ENCODE measurements at regions not wholly inside any gene's neighbourhood (a gene's known extent, or its start where the extent isn't known, plus 50 kb on each side); places are given as distances from the start of the nearest gene placed in this dataset.

GRCh38 chr3:28971156-28971555, 309.7 kb upstream of the RBMS3 start (continued):
- TF ChIP-seq ZNF592 (IDR thresholded peaks at IDR 0.05) (no peak), ESRRA (IDR thresholded peaks at IDR 0.05; ENCODE audit: low read length) (no peak), JUND (IDR thresholded peaks at IDR 0.05; ENCODE audit: low read depth, low read length) (no peak), SRF (IDR thresholded peaks at IDR 0.05; ENCODE audit: low read depth in 2 of 2, low read length in 2 of 2) (no peak), ZNF217 (IDR thresholded peaks at IDR 0.05) (no peak), BCL11A (IDR thresholded peaks at IDR 0.05; ENCODE audit: low read depth, low read length) (no peak), SIN3A (IDR thresholded peaks at IDR 0.05; ENCODE audit: low read depth, low read length) (no peak), RELA (IDR thresholded peaks at IDR 0.05; ENCODE audit: borderline replicate concordance, partially characterized antibody) (no peak)
- TF ChIP-seq, protein P1, sequence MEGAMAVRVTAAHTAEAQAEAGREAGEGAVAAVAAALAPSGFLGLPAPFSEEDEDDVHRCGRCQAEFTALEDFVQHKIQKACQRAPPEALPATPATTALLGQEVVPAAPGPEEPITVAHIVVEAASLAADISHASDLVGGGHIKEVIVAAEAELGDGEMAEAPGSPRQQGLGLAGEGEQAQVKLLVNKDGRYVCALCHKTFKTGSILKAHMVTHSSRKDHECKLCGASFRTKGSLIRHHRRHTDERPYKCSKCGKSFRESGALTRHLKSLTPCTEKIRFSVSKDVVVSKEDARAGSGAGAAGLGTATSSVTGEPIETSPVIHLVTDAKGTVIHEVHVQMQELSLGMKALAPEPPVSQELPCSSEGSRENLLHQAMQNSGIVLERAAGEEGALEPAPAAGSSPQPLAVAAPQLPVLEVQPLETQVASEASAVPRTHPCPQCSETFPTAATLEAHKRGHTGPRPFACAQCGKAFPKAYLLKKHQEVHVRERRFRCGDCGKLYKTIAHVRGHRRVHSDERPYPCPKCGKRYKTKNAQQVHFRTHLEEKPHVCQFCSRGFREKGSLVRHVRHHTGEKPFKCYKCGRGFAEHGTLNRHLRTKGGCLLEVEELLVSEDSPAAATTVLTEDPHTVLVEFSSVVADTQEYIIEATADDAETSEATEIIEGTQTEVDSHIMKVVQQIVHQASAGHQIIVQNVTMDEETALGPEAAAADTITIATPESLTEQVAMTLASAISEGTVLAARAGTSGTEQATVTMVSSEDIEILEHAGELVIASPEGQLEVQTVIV (IDR thresholded peaks at IDR 0.05; ENCODE audit: borderline replicate concordance, partially characterized antibody) = no peak

Data from GM12878 (cell line).